HG02763 (cell line): ENCODE measurements at regions not wholly inside any gene's neighbourhood (a gene's known extent, or its start where the extent isn't known, plus 50 kb on each side); places are given as distances from the start of the nearest gene placed in this dataset.

Source experiments
- ATAC-seq: cut with Tn5 transposase; IDR thresholded peaks from one replicate; pipeline ENCODE4 v1.9.1; 2021; ENCODE audit warnings: mild to moderate bottlenecking, moderate library complexity; ENCODE audit not compliant: unreplicated experiment

DNA sequence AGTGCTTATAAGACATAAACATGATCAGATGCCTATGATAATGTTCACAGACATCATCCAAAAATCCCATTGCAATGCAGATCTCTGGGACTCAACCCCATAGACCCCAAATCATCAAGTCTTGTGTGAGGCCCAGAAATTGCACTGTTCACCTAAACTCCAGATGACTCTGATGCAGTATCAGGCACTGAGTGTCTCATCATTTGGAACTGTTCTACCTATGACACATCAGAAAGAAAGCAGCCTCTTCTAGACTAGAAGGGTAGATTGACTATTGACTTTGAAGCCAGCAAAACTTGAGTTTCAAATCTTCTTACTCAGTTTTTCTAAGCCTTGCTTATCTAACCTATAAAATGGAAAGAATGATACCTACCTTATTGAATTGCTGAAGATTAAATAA lies 58.7 kb upstream of the PAPPA start:
- ATAC-seq: no peak

GRCh38 chr9:116095403-116095802 lies 58.2 kb upstream of the PAPPA start:
- no peak for ATAC-seq

DNA sequence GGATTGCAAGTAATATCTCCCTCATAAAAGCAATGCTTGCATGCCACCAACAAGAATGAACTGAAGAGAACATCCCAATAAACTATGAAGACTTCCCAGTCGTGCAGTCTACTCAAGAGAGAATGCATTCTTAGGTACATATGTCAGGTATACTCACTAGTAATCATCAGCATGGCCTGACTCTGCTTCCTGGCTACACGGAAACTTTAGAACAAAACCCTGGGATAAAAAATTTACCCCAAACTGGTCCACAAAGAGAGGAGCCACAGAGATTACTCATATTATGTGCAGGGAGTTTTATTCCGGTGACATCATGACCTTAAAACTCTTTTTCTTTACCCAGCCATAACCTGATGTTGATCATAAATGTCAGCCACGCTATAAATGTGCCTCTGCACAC lies 57.5 kb upstream of the PAPPA start:
- ATAC-seq: no peak

DNA sequence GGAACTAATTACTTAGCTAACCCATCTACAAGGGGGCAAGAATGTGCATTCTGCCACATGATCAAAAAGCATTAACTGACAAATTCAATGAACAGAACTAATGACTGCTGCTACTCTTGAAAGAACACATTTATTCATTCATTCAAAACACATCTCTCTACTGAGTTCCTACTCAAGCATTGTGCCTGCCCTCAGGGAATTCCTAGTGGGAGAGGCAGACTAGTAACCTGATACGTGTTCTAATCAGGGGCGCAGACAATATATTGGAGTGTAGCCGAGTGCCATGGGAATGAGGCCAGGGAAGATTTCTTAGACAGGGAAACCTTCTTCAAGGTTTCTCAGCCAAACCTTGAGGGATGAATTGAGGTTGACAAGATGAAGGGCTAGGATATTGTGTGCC lies 56.7 kb upstream of the PAPPA start:
- ATAC-seq: no peak

DNA sequence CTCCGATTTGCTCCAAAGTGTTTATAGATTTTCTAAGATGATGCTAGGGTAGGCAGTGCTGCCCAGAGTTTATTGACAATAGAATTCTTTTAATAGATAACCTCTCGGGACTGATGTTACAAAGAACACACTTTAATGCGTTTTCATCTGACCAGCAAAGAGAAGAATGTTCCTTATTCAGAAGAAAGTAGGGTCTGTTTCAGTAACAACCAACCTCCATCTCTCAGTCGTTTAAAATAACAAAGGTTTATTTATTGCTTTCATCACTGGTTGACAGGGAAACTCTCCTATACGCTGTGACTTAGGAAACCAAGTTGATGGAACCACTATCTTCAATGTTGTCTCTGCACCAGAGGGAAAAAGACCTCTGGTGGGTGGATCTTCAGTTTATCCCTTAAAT lies 55.1 kb upstream of the PAPPA start:
- no peak for ATAC-seq

- ATAC-seq: no peak
Measured at GRCh38 chr9:116099821-116100220, 53.8 kb upstream of the PAPPA start.

GRCh38 chr9:116100711-116101121 lies 52.9 kb upstream of the PAPPA start:
- no peak for ATAC-seq

DNA sequence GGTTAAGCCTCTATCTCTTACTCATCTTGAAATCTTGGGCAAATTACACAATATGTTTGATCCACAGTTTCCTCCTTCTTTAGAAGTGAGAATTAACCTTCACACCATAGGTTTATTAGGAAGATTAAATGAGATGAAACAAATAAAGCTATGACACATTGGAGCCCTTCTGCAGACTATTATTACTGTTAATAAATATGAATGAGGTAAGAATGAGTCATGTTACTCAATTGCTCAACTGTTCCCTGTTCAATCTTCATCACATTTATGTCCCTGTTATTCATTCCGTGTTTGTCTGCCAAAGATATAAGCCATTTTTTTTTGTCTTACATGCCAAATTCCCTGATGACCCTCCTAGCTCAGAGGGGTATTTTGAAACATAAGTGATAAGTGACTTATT lies 52.1 kb upstream of the PAPPA start:
- no peak for ATAC-seq

DNA sequence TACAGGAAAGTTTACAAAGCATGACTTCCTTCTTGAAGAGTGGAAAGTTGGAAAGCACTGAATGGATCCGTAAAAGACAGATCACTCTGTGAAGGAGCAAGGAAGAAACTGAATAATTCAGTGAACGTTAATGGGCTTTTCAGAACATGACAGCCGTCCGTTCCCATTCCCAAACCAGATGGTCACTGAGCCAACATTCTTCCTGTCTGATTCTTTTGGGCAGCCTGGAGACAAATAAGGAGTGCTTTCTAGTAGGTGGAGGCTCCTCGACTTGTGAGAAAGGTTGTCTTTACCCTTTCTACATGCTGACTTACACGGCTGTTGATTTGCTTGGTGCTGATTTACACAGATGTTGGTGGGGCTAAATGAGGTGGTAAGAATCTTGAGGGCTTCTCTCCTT lies 51.0 kb upstream of the PAPPA start:
- ATAC-seq: no peak
